Inflammatory macrophage (primary cell): ENCODE measurements at regions not wholly inside any gene's neighbourhood (a gene's known extent, or its start where the extent isn't known, plus 50 kb on each side); places are given as distances from the start of the nearest gene placed in this dataset.

Experiments used
- DNase-seq, 2 donors: peaks; one replicate each; pipeline ENCODE4 v3.0.0-alpha.2; 2020 to 2022

- DNase-seq, result no peak
Measured at GRCh38 chr21:38910390-38911067, 104.8 kb downstream of the ETS2 start.

- DNase-seq, result no peak
Measured at GRCh38 chr21:38909929-38910328, 104.2 kb downstream of the ETS2 start.

GRCh38 chr21:38909109-38909508, 103.4 kb downstream of the ETS2 start:
- no peak for DNase-seq

- DNase-seq, result no peak
Measured at GRCh38 chr21:38908537-38908936, 102.8 kb downstream of the ETS2 start.

GRCh38 chr21:38905752-38906151, 100.0 kb downstream of the ETS2 start:
- no peak for DNase-seq

GRCh38 chr21:38905328-38905727, 99.6 kb downstream of the ETS2 start:
- DNase-seq, result no peak

GRCh38 chr21:38903690-38904139, 98.0 kb downstream of the ETS2 start:
- DNase-seq, result no peak

GRCh38 chr21:38902608-38903445, 97.1 kb downstream of the ETS2 start:
- no peak for DNase-seq

GRCh38 chr21:38900499-38900898, 94.8 kb downstream of the ETS2 start:
- no peak for DNase-seq

GRCh38 chr21:38899985-38900384, 94.3 kb downstream of the ETS2 start:
- DNase-seq, result peak in 1 of 2 donors; percentile 9

GRCh38 chr21:38899277-38899947, 93.7 kb downstream of the ETS2 start:
- no peak for DNase-seq

- peak; percentile 80 to 86 for DNase-seq
Measured at GRCh38 chr21:38898422-38899096, 92.8 kb downstream of the ETS2 start.

GRCh38 chr21:38897532-38898421, 92.0 kb downstream of the ETS2 start:
- no peak for DNase-seq

GRCh38 chr21:38894899-38895298, 89.2 kb downstream of the ETS2 start:
- DNase-seq, result no peak

GRCh38 chr21:38888991-38889561, 83.3 kb downstream of the ETS2 start:
- DNase-seq, result no peak

- no peak for DNase-seq
Measured at GRCh38 chr21:38887749-38888148, 82.0 kb downstream of the ETS2 start.

GRCh38 chr21:38887062-38887686, 81.4 kb downstream of the ETS2 start:
- no peak for DNase-seq

GRCh38 chr21:38885909-38886308, 80.2 kb downstream of the ETS2 start:
- DNase-seq, result no peak

- DNase-seq, result no peak
Measured at GRCh38 chr21:38884440-38884839, 78.7 kb downstream of the ETS2 start.

- DNase-seq, result no peak
Measured at GRCh38 chr21:38883142-38883541, 77.4 kb downstream of the ETS2 start.

GRCh38 chr21:38881131-38881530, 75.4 kb downstream of the ETS2 start:
- DNase-seq, result no peak
